22Rv1 (cell line): ENCODE measurements at regions not wholly inside any gene's neighbourhood (a gene's known extent, or its start where the extent isn't known, plus 50 kb on each side); places are given as distances from the start of the nearest gene placed in this dataset.

ENCODE experiments used
- H3K27ac ChIP-seq: fragments of 450-650 bp; 2 replicates; pipeline ENCODE4 v1.5.1; 2017
- CTCF ChIP-seq: fragments of 450-650 bp; IDR thresholded peaks from 2 replicates; pipeline ENCODE4 v1.5.1; 2017; ENCODE audit warnings: mild to moderate bottlenecking
- ZFX ChIP-seq: fragments of 450-650 bp; IDR thresholded peaks from 2 replicates; pipeline ENCODE4 v1.6.1; 2017; ENCODE audit warnings: antibody characterized with exemption, borderline replicate concordance

GRCh38 chr19:28864024-28864503 lies 348.9 kb downstream of the UQCRFS1 start:
- no peak overlapping the region for H3K27ac ChIP-seq
- TF ChIP-seq CTCF, result no peak
- no peak for TF ChIP-seq ZFX

- TF ChIP-seq ZFX (no peak), CTCF (no peak)
- H3K27ac ChIP-seq, result no peak overlapping the region
These were observed 350.7 kb downstream of the UQCRFS1 start for GRCh38 chr19:28862238-28862637.

GRCh38 chr19:28859811-28860210 lies 353.1 kb downstream of the UQCRFS1 start:
- H3K27ac ChIP-seq, result no peak overlapping the region
- TF ChIP-seq ZFX, result no peak
- no peak for TF ChIP-seq CTCF

GRCh38 chr19:28858933-28859332 lies 354.0 kb downstream of the UQCRFS1 start:
- no peak for TF ChIP-seq ZFX
- no peak for TF ChIP-seq CTCF
- no peak overlapping the region for H3K27ac ChIP-seq

- TF ChIP-seq ZFX (no peak), CTCF (no peak)
- H3K27ac ChIP-seq, result no peak overlapping the region
These were observed 355.0 kb downstream of the UQCRFS1 start for GRCh38 chr19:28857967-28858366.

- TF ChIP-seq ZFX (no peak), CTCF (no peak)
- no peak overlapping the region for H3K27ac ChIP-seq
These were observed 357.7 kb downstream of the UQCRFS1 start for GRCh38 chr19:28855216-28855615.

- TF ChIP-seq CTCF, result no peak
- no peak for TF ChIP-seq ZFX
These were observed 365.5 kb downstream of the UQCRFS1 start for GRCh38 chr19:28847468-28847867.

More at GRCh38 chr19:28847468-28847867, 365.5 kb downstream of the UQCRFS1 start:
- no peak overlapping the region for H3K27ac ChIP-seq
